OCI-LY3 (cell line): ENCODE measurements at regions not wholly inside any gene's neighbourhood (a gene's known extent, or its start where the extent isn't known, plus 50 kb on each side); places are given as distances from the start of the nearest gene placed in this dataset.

Experiments
- EZH2phosphoT487 ChIP-seq: fragments of 200-600 bp; shearing (Covaris generic); IDR thresholded peaks from 2 replicates; pipeline ENCODE4 v1.6.1; 2018; ENCODE audit warnings: antibody characterized with exemption, mixed run types, low read depth
- TF ChIP-seq, protein P1 (sequence below): fragments of 200-600, 300-600 bp; sonication (generic); IDR thresholded peaks from 2 replicates; pipeline ENCODE4 v1.5.1; 2014; ENCODE audit warnings: antibody characterized with exemption, low read length, low read depth

DNA sequence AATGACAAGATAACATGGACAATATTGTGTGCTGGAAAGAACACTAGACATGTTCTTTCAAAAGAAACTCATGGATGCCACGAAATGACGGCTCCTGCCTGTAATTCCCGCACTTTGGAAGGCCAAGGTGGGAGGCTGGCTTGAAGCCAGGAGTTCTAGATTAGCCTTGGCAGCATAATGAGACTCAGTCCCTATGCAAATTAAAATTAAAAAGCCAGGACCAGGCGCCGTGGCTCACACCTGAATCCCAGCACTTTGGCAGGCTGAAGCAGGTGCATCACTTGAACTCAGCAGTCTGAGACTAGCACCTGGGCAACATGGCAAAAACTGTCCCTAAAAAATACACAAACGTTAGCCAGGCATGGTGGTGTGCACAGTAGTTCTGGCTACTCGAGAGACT is 814.2 kb downstream of the BRINP1 start:
- TF ChIP-seq, protein P1, sequence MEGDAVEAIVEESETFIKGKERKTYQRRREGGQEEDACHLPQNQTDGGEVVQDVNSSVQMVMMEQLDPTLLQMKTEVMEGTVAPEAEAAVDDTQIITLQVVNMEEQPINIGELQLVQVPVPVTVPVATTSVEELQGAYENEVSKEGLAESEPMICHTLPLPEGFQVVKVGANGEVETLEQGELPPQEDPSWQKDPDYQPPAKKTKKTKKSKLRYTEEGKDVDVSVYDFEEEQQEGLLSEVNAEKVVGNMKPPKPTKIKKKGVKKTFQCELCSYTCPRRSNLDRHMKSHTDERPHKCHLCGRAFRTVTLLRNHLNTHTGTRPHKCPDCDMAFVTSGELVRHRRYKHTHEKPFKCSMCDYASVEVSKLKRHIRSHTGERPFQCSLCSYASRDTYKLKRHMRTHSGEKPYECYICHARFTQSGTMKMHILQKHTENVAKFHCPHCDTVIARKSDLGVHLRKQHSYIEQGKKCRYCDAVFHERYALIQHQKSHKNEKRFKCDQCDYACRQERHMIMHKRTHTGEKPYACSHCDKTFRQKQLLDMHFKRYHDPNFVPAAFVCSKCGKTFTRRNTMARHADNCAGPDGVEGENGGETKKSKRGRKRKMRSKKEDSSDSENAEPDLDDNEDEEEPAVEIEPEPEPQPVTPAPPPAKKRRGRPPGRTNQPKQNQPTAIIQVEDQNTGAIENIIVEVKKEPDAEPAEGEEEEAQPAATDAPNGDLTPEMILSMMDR, result no peak
- no peak for TF ChIP-seq EZH2phosphoT487
